Skeletal muscle satellite cell (primary cell): ENCODE measurements at regions not wholly inside any gene's neighbourhood (a gene's known extent, or its start where the extent isn't known, plus 50 kb on each side); places are given as distances from the start of the nearest gene placed in this dataset.

Experiments used
- H3K27me3 ChIP-seq: 2 replicates; pipeline ENCODE4 v1.7.0; 2013; ENCODE audit warnings: low read length; ENCODE audit not compliant: control insufficient read depth, insufficient read depth
- H3K36me3 ChIP-seq: 2 replicates; pipeline ENCODE4 v1.7.0; 2013; ENCODE audit warnings: mild to moderate bottlenecking, control low read depth, low read length; ENCODE audit not compliant: insufficient read depth
- H3K4me1 ChIP-seq: 2 replicates; pipeline ENCODE4 v1.7.0; 2013; ENCODE audit warnings: low read length; ENCODE audit not compliant: control insufficient read depth, insufficient read depth
- H3K4me2 ChIP-seq: 2 replicates; pipeline ENCODE4 v1.7.0; 2013; ENCODE audit warnings: mild to moderate bottlenecking, low read length
- H3K4me3 ChIP-seq: 2 replicates; pipeline ENCODE4 v1.7.0; 2013; ENCODE audit warnings: low read length
- H3K9ac ChIP-seq: 2 replicates; pipeline ENCODE4 v1.7.0; 2013; ENCODE audit warnings: mild to moderate bottlenecking, low read depth, low read length, moderate library complexity
- H3K9me3 ChIP-seq: replicated peaks from 2 replicates; pipeline ENCODE4 v1.7.0; 2013; ENCODE audit warnings: mild to moderate bottlenecking, control low read depth, low read length

DNA sequence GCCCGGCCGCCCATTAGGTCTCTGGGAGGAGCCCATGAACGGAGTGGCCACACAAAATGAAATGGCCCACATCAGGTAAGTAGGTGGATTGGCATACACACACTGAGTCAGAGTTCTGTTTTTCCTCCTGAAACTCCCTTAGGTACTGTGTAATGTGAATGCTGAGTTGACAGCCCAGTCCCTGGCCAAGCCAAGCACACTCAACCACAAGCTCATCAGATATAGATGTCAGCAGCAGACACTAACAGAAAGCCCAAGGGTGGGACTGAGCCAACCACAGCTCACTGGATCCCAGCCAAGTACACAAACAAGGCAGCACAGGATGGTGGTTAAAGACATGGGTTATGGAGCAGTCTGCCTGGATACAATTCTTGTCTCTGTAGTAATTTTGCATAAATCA is 403.4 kb downstream of the GJA1 start:
- Histone ChIP-seq H3K4me1 (peaks cover 5% of the 10 kb centered on the region), H3K36me3 (no peaks in the 10 kb centered on the region), H3K4me2 (no peak overlapping the region), H3K27me3 (no peaks in the 10 kb centered on the region), H3K4me3 (no peak overlapping the region), H3K9ac (no peak overlapping the region), H3K9me3 (no peaks in the 10 kb centered on the region)

DNA sequence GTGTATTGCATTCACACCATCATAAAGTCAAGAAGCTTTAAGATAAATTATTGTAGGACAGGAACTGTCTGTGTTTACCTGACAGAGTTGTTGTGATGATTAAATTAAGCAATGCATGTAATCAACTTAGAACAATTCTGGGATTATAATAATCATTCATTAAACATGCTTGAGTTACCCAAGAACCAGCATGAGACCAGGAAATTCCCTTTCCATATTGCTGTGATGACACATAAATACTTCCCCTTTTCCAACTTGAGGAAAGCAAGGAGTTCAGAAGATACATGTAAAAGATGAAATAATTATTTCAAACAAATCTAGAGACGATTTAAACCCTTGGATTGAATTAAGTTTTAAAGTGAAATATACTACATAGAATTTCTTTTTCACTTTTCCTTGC is 404.4 kb downstream of the GJA1 start:
- Histone ChIP-seq H3K9ac (no peak overlapping the region), H3K9me3 (no peaks in the 10 kb centered on the region), H3K36me3 (no peaks in the 10 kb centered on the region), H3K4me1 (peaks cover 5% of the 10 kb centered on the region), H3K4me3 (no peak overlapping the region), H3K27me3 (no peaks in the 10 kb centered on the region), H3K4me2 (no peak overlapping the region)

DNA sequence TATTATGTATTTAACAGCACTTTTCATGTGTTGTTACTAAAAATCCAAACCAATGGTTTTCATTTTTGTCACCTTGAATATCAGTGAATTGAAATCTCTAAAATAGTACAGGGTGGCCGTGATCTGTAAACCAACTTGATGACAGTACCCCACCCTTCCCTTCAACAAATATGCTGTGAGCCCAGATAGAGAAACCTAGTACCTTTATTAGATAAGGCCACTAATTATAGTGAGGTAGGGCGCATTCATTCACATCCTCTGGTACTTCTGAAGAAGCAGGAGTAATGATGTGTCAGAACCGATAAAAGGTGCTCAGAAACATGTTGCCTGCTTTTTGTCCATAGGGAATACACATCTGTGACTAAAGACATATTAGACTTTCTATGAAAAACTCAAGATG is 409.5 kb downstream of the GJA1 start:
- no peaks in the 10 kb centered on the region for H3K27me3 ChIP-seq
- no peaks in the 10 kb centered on the region for H3K36me3 ChIP-seq
- H3K9ac ChIP-seq = no peak overlapping the region
- H3K4me2 ChIP-seq = no peak overlapping the region
- H3K4me1 ChIP-seq = peaks cover 10% of the 10 kb centered on the region
- H3K4me3 ChIP-seq = no peak overlapping the region
- no peaks in the 10 kb centered on the region for H3K9me3 ChIP-seq

DNA sequence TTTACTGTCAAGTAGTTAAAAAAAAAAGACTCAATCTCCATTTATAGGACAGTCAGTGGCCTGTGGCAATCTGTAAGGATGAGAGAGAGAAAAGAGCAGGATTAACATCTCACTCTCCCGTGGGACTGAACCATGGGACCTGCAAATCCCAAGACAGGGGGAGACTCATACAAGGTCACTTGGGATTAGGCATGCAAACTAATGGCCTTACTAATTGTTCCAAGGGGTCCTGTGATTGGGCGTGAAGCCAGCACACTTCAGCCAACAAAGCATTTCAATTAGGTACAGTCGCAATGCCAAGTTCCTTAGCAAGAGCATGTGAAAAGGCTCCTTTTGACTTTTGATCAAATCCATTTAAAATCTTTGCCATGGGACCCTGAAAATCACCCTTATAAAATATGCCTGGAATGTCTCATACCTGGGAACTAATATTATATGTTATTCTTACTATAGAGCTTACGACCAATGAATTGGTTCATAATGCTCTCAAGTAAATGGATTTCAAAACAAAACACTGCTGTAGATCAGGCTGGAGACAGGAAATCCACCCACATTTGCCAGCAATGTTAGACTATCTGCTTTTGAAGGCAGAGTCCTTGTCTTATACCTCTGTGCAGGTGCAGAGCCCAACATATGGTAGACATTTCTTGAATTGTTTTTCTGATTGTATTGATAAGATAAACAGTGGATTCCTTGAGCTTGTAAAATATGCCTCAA is 412.5 kb downstream of the GJA1 start:
- Histone ChIP-seq H3K4me3 (no peak overlapping the region), H3K27me3 (no peaks in the 10 kb centered on the region), H3K4me2 (no peak overlapping the region), H3K36me3 (no peaks in the 10 kb centered on the region), H3K9ac (no peak overlapping the region), H3K9me3 (no peaks in the 10 kb centered on the region), H3K4me1 (peaks cover 10% of the 10 kb centered on the region)

DNA sequence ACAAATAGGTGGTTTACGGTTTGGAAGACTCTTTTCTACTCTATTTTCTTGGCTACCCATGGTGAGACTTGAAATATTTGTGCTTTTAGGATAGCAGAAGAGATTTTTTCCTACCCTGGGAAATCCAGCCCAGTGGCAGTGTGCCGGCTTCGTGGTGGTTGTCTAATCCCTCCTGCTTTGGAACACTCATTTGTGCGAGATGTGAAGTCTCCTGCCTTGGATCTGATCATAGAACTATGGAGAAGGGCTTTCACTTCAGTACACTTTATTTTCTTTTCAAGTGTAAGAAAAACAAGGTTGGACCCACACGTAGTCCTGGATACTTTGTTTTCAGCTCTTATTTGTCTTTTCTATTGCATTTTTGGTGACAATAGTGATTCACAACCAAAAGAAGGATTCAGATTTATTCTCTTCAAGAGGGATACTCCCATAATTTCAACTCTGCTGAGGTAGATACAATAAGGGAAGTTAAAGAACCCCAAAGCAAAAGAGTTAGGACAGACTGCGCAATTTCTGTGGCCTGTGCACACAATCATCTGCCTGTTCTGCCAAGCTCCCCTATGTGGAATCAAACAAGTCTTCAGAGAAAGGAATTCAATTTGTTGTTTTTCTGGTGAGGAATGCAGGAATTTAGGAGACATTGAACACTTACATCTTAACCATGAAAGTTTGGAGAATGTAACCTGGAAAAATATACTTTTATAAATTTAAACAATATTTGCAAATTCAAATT is 413.2 kb downstream of the GJA1 start:
- Histone ChIP-seq H3K4me2 (no peak overlapping the region), H3K9me3 (no peaks in the 10 kb centered on the region), H3K36me3 (no peaks in the 10 kb centered on the region), H3K4me3 (no peak overlapping the region), H3K4me1 (peaks cover 10% of the 10 kb centered on the region), H3K27me3 (no peaks in the 10 kb centered on the region), H3K9ac (no peak overlapping the region)

DNA sequence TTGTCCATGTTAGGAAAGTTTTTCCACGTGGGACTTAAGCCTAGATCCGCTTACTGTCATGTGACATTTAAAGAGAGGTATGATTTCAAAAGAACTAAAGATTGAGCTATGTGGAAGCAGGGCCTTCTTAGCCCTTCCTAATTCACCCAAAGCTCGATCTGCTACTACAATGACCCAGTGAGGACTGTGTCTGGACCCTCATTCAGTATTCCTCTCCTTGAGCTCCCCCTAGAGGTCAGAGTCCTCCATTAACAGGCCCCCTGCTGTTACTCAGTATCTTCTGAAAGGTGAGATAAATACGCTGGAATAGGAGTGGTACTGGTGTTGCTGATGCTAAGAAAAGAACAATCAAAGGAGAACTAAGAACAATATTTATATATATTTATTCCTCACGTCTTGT is 414.0 kb downstream of the GJA1 start:
- no peaks in the 10 kb centered on the region for H3K27me3 ChIP-seq
- H3K9ac ChIP-seq = no peak overlapping the region
- peaks cover 10% of the 10 kb centered on the region for H3K4me1 ChIP-seq
- H3K9me3 ChIP-seq = no peaks in the 10 kb centered on the region
- H3K4me2 ChIP-seq = no peak overlapping the region
- no peak overlapping the region for H3K4me3 ChIP-seq
- no peaks in the 10 kb centered on the region for H3K36me3 ChIP-seq

DNA sequence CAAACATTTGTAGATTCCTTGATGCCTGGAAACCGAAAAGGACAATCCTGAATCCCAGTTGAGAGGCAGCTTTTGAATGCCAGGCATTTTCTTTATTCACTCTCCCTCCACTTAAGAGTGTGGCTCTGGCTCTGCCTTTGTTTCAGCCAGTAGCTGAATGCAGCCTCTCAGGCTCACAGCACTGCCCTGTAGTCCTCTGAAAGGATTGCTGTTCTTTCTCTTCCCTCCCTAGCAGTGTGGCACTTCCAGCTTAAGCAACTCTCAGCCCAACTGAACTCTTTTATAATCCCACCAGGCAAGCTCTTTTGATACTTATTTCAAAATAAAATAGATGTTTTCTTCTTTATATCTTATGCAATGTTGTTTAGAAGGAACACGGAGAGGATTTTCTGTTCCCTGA is 415.6 kb downstream of the GJA1 start:
- Histone ChIP-seq H3K36me3 (no peaks in the 10 kb centered on the region), H3K4me1 (peaks cover 13% of the 10 kb centered on the region), H3K4me3 (no peak overlapping the region), H3K9me3 (no peaks in the 10 kb centered on the region), H3K9ac (no peak overlapping the region), H3K27me3 (no peaks in the 10 kb centered on the region), H3K4me2 (no peak overlapping the region)

DNA sequence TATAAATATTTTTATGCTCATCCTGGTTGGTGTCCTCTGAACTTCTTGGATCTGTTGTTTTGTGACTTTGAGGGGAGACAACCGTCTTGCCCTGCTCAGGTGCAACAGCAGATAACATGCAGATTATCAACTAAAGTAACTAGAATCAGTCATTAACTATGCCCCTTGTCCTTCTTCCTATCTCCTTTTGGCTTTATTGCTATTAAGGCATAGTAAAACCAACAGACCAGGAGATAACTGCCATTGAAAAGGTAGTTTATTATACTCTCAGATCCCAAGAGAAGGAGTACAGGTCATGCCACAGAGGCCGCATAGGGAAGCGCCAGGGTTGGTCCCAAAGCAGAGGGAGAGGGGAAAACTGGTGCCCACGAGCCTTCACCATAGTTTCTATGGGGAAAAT is 418.2 kb downstream of the GJA1 start:
- Histone ChIP-seq H3K4me2 (no peak overlapping the region), H3K4me1 (peaks cover 30% of the 10 kb centered on the region), H3K36me3 (no peaks in the 10 kb centered on the region), H3K9me3 (no peaks in the 10 kb centered on the region), H3K27me3 (no peaks in the 10 kb centered on the region), H3K4me3 (no peak overlapping the region), H3K9ac (no peak overlapping the region)

DNA sequence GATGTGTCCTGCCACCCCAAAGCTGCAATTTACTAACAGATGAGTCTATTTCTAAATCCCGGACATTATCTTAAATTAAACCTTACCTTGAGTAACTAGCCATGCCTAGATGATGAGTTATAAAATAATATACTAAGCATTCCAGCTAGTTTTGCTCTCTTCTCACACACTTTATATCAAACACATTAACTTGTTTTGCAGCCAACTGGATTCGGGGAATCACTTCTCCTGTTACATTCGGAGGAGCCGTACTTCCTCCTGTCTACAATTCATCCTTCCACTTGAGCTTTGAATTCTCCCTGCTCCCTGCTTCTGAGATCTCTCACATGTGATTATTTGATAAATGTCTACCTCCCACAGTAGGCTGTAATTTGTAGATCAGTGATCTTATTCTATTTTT is 420.1 kb downstream of the GJA1 start:
- no peak overlapping the region for H3K9ac ChIP-seq
- peaks cover 24% of the 10 kb centered on the region for H3K4me1 ChIP-seq
- H3K4me3 ChIP-seq = no peak overlapping the region
- no peaks in the 10 kb centered on the region for H3K9me3 ChIP-seq
- H3K27me3 ChIP-seq = no peaks in the 10 kb centered on the region
- H3K36me3 ChIP-seq = no peaks in the 10 kb centered on the region
- H3K4me2 ChIP-seq = no peak overlapping the region

DNA sequence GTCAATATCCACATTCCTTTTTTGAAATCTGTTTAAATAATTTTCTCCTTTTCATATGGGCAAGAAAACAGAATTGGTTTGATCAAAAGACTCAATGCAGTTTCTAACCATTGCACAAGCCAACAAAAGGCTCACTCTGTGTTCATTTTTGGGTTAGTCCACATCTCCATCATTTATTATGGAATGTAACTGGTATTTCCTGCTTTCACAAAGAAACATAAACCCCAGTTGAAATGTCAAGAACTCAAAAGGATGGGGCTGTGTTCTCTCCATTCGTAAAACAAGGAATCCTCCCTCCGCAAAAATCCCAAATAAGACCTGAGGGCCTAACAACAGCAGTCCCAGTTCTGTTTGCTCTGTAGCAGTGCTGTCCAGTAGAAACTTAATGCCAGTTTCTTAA is 420.9 kb downstream of the GJA1 start:
- Histone ChIP-seq H3K27me3 (no peaks in the 10 kb centered on the region), H3K36me3 (no peaks in the 10 kb centered on the region), H3K4me2 (no peak overlapping the region), H3K9ac (no peak overlapping the region), H3K4me3 (no peak overlapping the region), H3K4me1 (peaks cover 24% of the 10 kb centered on the region), H3K9me3 (no peaks in the 10 kb centered on the region)

DNA sequence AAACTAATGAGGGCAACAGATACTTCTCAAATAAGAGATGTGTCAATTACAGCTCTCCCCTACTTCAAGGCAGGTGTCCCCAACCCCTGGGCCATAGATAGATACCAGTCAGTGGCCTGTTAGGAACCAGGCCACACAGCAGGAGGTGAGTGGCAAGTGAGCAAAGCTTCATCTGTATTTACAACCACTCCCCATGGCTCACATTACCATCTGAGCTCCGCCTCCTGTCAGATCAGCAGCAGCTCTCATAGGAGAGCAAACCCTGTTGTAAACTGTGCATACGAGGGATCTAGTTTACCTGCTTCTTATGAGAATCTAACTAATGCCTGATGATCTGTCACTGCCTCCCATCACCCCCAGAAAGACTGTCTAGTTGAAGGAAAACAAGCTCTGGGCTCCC is 422.1 kb downstream of the GJA1 start:
- Histone ChIP-seq H3K4me1 (peaks cover 24% of the 10 kb centered on the region), H3K4me3 (no peak overlapping the region), H3K27me3 (no peaks in the 10 kb centered on the region), H3K4me2 (no peak overlapping the region), H3K9ac (no peak overlapping the region), H3K36me3 (no peaks in the 10 kb centered on the region), H3K9me3 (no peaks in the 10 kb centered on the region)

DNA sequence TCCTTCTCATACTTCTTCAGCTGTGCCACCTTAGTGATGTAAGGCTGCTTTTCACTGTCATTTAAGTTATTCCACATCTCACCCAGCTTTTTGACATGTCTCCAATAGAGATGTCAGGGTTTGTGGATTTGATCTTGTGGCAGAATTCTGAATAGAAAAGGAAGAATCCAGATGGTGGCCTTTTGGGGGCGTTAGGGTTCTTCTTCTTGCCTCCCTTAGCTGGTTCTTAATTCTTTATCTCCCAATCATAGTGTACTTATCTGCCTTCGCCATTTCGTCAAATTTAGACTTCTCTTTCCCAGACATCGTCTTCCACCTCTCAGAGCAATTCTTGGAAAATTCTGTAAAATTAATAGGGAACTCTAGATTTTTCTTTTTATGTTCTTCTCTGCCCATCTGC is 422.9 kb downstream of the GJA1 start:
- Histone ChIP-seq H3K36me3 (no peaks in the 10 kb centered on the region), H3K27me3 (no peaks in the 10 kb centered on the region)

More for the DNA sequence above, 422.9 kb downstream of the GJA1 start:
- Histone ChIP-seq H3K9me3 (no peaks in the 10 kb centered on the region), H3K9ac (no peak overlapping the region), H3K4me3 (no peak overlapping the region), H3K4me1 (peaks cover 24% of the 10 kb centered on the region), H3K4me2 (no peak overlapping the region)
